WTC11 (cell line): ENCODE measurements at regions not wholly inside any gene's neighbourhood (a gene's known extent, or its start where the extent isn't known, plus 50 kb on each side); places are given as distances from the start of the nearest gene placed in this dataset.

Experiments used
- ATAC-seq: fragments of 200-7000 bp; cut with Tn5 transposase; 2 replicates; pipeline ENCODE4 v1.10.0; 2021; ENCODE audit warnings: mild to moderate bottlenecking, moderate library complexity
- CTCF ChIA-PET: fragments of 300-600 bp; sonication (Branson Sonifier 250); formaldehyde crosslinking; loops from one replicate; lab custom pipeline; 2021; ENCODE audit warnings: antibody characterized with exemption; lab: Charles Lee
- POLR2A ChIA-PET: fragments of 350-600 bp; sonication (Branson Sonifier 250); formaldehyde crosslinking; loops from one replicate; lab custom pipeline; 2021; ENCODE audit warnings: antibody characterized with exemption; lab: Charles Lee
- DNase-seq: peaks from one replicate; pipeline ENCODE4 v3.0.0; 2021; ENCODE audit warnings: low spot score
- H3K27ac Mint-ChIP-seq: 2 replicates; pipeline ENCODE4 v1.8.0; 2021; ENCODE audit warnings: mixed read lengths
- H3K27me3 Mint-ChIP-seq: 2 replicates; pipeline ENCODE4 v1.8.0; 2021; ENCODE audit warnings: low read depth, mild to moderate bottlenecking, moderate library complexity, mixed read lengths
- H3K36me3 Mint-ChIP-seq: 2 replicates; pipeline ENCODE4 v1.8.0; 2021; ENCODE audit warnings: mixed read lengths
- H3K4me1 Mint-ChIP-seq: 2 replicates; pipeline ENCODE4 v1.8.0; 2022; ENCODE audit warnings: mixed read lengths
- H3K4me3 Mint-ChIP-seq: 2 replicates; pipeline ENCODE4 v1.8.0; 2021; ENCODE audit warnings: mild to moderate bottlenecking, moderate library complexity, mixed read lengths
- H3K9me3 Mint-ChIP-seq: 2 replicates; pipeline ENCODE4 v1.8.0; 2021; ENCODE audit warnings: mixed read lengths
- AR ChIP-seq: fragments of 250-450 bp; sonication (Bioruptor Pico); IDR thresholded peaks from 2 replicates; pipeline ENCODE4 v1.9.0; 2021; ENCODE audit warnings: mild to moderate bottlenecking
- ATF1 ChIP-seq: sonication (generic); formaldehyde crosslinking; IDR thresholded peaks from 2 replicates; pipeline ENCODE4 v1.8.1; 2023; ENCODE audit warnings: mild to moderate bottlenecking, moderate library complexity, missing genetic modification reagents
- ATF3 ChIP-seq: sonication (generic); formaldehyde crosslinking; conservative IDR thresholded peaks from 2 replicates; pipeline ENCODE4 v1.8.1; 2022; ENCODE audit warnings: mild to moderate bottlenecking, missing genetic modification reagents
- CDX4 ChIP-seq: fragments of 250-450 bp; sonication (Bioruptor Pico); IDR thresholded peaks from 2 replicates; pipeline ENCODE4 v1.9.0; 2021; ENCODE audit warnings: moderate library complexity, mild to moderate bottlenecking, inconsistent platforms, borderline replicate concordance
- EMX1 ChIP-seq: fragments of 250-450 bp; sonication (Bioruptor Pico); IDR thresholded peaks from 2 replicates; pipeline ENCODE4 v1.8.0; 2021; ENCODE audit warnings: mild to moderate bottlenecking
- ESRRA ChIP-seq: sonication (generic); formaldehyde crosslinking; IDR thresholded peaks from 2 replicates; pipeline ENCODE4 v1.8.1; 2022; ENCODE audit warnings: mild to moderate bottlenecking, missing genetic modification reagents, borderline replicate concordance
- FOXP4 ChIP-seq: sonication (generic); formaldehyde crosslinking; IDR thresholded peaks from 2 replicates; pipeline ENCODE4 v1.8.0; 2022; ENCODE audit warnings: mild to moderate bottlenecking, missing genetic modification reagents
- GABPB1 ChIP-seq: sonication (generic); formaldehyde crosslinking; IDR thresholded peaks from 2 replicates; pipeline ENCODE4 v1.8.1; 2023; ENCODE audit warnings: mild to moderate bottlenecking, missing genetic modification reagents
- GRHL2 ChIP-seq: fragments of 250-450 bp; sonication (Bioruptor Pico); IDR thresholded peaks from 2 replicates; pipeline ENCODE4 v1.8.0; 2022; ENCODE audit warnings: mild to moderate bottlenecking, moderate library complexity; ENCODE audit not compliant: insufficient replicate concordance, severe bottlenecking
- IRF1 ChIP-seq: sonication (generic); formaldehyde crosslinking; IDR thresholded peaks from 2 replicates; pipeline ENCODE4 v1.8.0; 2023; ENCODE audit warnings: missing genetic modification reagents
- MAX ChIP-seq: sonication (generic); formaldehyde crosslinking; IDR thresholded peaks from 2 replicates; pipeline ENCODE4 v1.8.0; 2022; ENCODE audit warnings: mild to moderate bottlenecking, missing genetic modification reagents
- MLX ChIP-seq: sonication (generic); formaldehyde crosslinking; IDR thresholded peaks from 2 replicates; pipeline ENCODE4 v1.8.1; 2023; ENCODE audit warnings: mild to moderate bottlenecking, missing genetic modification reagents, moderate library complexity
- NFATC4 ChIP-seq: fragments of 250-450 bp; sonication (Bioruptor Pico); IDR thresholded peaks from 2 replicates; pipeline ENCODE4 v1.9.0; 2021; ENCODE audit warnings: mild to moderate bottlenecking
- NFE2L1 ChIP-seq: sonication (generic); formaldehyde crosslinking; IDR thresholded peaks from 2 replicates; pipeline ENCODE4 v1.8.1; 2023; ENCODE audit warnings: missing genetic modification reagents
- OVOL2 ChIP-seq: fragments of 250-450 bp; sonication (Bioruptor Pico); IDR thresholded peaks from 2 replicates; pipeline ENCODE4 v1.9.0; 2021; ENCODE audit warnings: mild to moderate bottlenecking, borderline replicate concordance
- PRRX2 ChIP-seq: fragments of 250-450 bp; sonication (Bioruptor Pico); IDR thresholded peaks from 2 replicates; pipeline ENCODE4 v1.8.0; 2021; ENCODE audit warnings: mild to moderate bottlenecking
- SMAD4 ChIP-seq: sonication (generic); formaldehyde crosslinking; IDR thresholded peaks from 2 replicates; pipeline ENCODE4 v1.8.0; 2022; ENCODE audit warnings: mild to moderate bottlenecking, missing genetic modification reagents
- TEAD4 ChIP-seq: sonication (generic); formaldehyde crosslinking; IDR thresholded peaks from 2 replicates; pipeline ENCODE4 v1.8.0; 2022; ENCODE audit warnings: mild to moderate bottlenecking, missing genetic modification reagents
- TP53 ChIP-seq: sonication (generic); formaldehyde crosslinking; IDR thresholded peaks from 2 replicates; pipeline ENCODE4 v1.8.1; 2023; ENCODE audit warnings: mild to moderate bottlenecking, missing genetic modification reagents
- ZBTB21 ChIP-seq: sonication (generic); formaldehyde crosslinking; IDR thresholded peaks from 2 replicates; pipeline ENCODE4 v1.8.1; 2023; ENCODE audit warnings: mild to moderate bottlenecking, missing genetic modification reagents, borderline replicate concordance
- ZBTB43 ChIP-seq: sonication (generic); formaldehyde crosslinking; IDR thresholded peaks from 2 replicates; pipeline ENCODE4 v1.8.1; 2023; ENCODE audit warnings: mild to moderate bottlenecking, missing genetic modification reagents
- ZNF121 ChIP-seq: sonication (generic); formaldehyde crosslinking; IDR thresholded peaks from 2 replicates; pipeline ENCODE4 v1.8.0; 2023; ENCODE audit warnings: missing genetic modification reagents
- ZNF263 ChIP-seq: sonication (generic); formaldehyde crosslinking; IDR thresholded peaks from 2 replicates; pipeline ENCODE4 v1.8.1; 2022; ENCODE audit warnings: low read depth, mild to moderate bottlenecking, moderate library complexity, missing genetic modification reagents
- ZNF396 ChIP-seq: fragments of 250-450 bp; sonication (Bioruptor Pico); IDR thresholded peaks from 2 replicates; pipeline ENCODE4 v1.8.0; 2021; ENCODE audit warnings: mild to moderate bottlenecking, moderate library complexity, borderline replicate concordance

- no peak for TF ChIP-seq AR
- no peak for TF ChIP-seq ZBTB21
- TF ChIP-seq SMAD4: no peak
- no peak for TF ChIP-seq GRHL2
- no peak for TF ChIP-seq ESRRA (CRISPR knock-in tag)
- TF ChIP-seq ATF3: no peak
- TF ChIP-seq GABPB1 (CRISPR knock-in tag): no peak
- TF ChIP-seq ATF1 (CRISPR knock-in tag): no peak
Measured at GRCh38 chr9:7405924-7406604, 393.5 kb downstream of the DMAC1 start (continued).

GRCh38 chr9:7403839-7404487 is 395.6 kb downstream of the DMAC1 start:
- no peak for DNase-seq
- Mint-ChIP-seq H3K27ac (no peak overlapping the region), H3K9me3 (peaks cover 9% of the 10 kb centered on the region), H3K36me3 (peaks cover 4% of the 10 kb centered on the region; the same call in 1 of the 2 replicates), H3K27me3 (no peaks in the 10 kb centered on the region), H3K4me1 (peaks cover 53% of the 10 kb centered on the region), H3K4me3 (no peak overlapping the region)
- no peak for ATAC-seq
- no peak for TF ChIP-seq TEAD4 (CRISPR knock-in tag)
- no peak for TF ChIP-seq NFATC4 (CRISPR knock-in tag)
- TF ChIP-seq ZNF263: no peak
- no peak for TF ChIP-seq CDX4 (CRISPR knock-in tag)
- no peak for TF ChIP-seq OVOL2 (CRISPR knock-in tag)
- TF ChIP-seq ESRRA (CRISPR knock-in tag): no peak
- no peak for TF ChIP-seq FOXP4 (CRISPR knock-in tag)
- TF ChIP-seq EMX1 (CRISPR knock-in tag): no peak
- TF ChIP-seq SMAD4: no peak
- TF ChIP-seq MAX (CRISPR knock-in tag): no peak
- no peak for TF ChIP-seq NFE2L1 (CRISPR knock-in tag)
- POLR2A ChIA-PET: no interaction called here
- CTCF ChIA-PET: interaction anchor here (0.6 kb wide), 1 partner anchor 121 kb away, joined by 3 read pairs; no protein-coding TSS in a partner anchor

GRCh38 chr9:7403028-7403389 is 396.6 kb downstream of the DMAC1 start:
- POLR2A ChIA-PET: no interaction called here
- ATAC-seq (no peak), DNase-seq (no peak)
- Mint-ChIP-seq H3K27ac (no peak overlapping the region; the same call in 1 of the 2 replicates), H3K9me3 (peaks cover 9% of the 10 kb centered on the region), H3K4me1 (peaks cover 58% of the 10 kb centered on the region), H3K27me3 (no peaks in the 10 kb centered on the region), H3K4me3 (no peak overlapping the region), H3K36me3 (peaks cover 4% of the 10 kb centered on the region; the same call in 1 of the 2 replicates)
- CTCF ChIA-PET: interaction anchor here (1.1 to 2.7 kb wide), 8 partner anchors 9 to 350 kb away, joined by 3 to 14 read pairs (median 10); no protein-coding TSS in a partner anchor
- no peak for TF ChIP-seq SMAD4
- no peak for TF ChIP-seq IRF1
- no peak for TF ChIP-seq ZNF396 (CRISPR knock-in tag)
- TF ChIP-seq CDX4 (CRISPR knock-in tag): no peak
- TF ChIP-seq PRRX2 (CRISPR knock-in tag): no peak
- TF ChIP-seq TP53: no peak
- TF ChIP-seq ZNF121 (CRISPR knock-in tag): no peak
- TF ChIP-seq ZBTB43 (CRISPR knock-in tag): no peak
- TF ChIP-seq MLX (CRISPR knock-in tag): no peak
